D721Med (cell line): ENCODE measurements at regions not wholly inside any gene's neighbourhood (a gene's known extent, or its start where the extent isn't known, plus 50 kb on each side); places are given as distances from the start of the nearest gene placed in this dataset.

Source experiments
- DNase-seq: peaks from one replicate; pipeline ENCODE4 v3.0.0; 2011; ENCODE audit warnings: low spot score; ENCODE audit not compliant: insufficient read length
- FAIRE-seq: peaks from 2 replicates; lab custom pipeline; 2011; peaks lifted over from hg19 to GRCh38; lab: Jason Lieb, UNC
- TF ChIP-seq, protein P1 (sequence below): IDR thresholded peaks from 2 replicates; pipeline ENCODE4 v1.5.1; 2012; ENCODE audit warnings: mild to moderate bottlenecking, control low read depth; ENCODE audit not compliant: insufficient read depth; ENCODE audit errors: missing control alignments

DNA sequence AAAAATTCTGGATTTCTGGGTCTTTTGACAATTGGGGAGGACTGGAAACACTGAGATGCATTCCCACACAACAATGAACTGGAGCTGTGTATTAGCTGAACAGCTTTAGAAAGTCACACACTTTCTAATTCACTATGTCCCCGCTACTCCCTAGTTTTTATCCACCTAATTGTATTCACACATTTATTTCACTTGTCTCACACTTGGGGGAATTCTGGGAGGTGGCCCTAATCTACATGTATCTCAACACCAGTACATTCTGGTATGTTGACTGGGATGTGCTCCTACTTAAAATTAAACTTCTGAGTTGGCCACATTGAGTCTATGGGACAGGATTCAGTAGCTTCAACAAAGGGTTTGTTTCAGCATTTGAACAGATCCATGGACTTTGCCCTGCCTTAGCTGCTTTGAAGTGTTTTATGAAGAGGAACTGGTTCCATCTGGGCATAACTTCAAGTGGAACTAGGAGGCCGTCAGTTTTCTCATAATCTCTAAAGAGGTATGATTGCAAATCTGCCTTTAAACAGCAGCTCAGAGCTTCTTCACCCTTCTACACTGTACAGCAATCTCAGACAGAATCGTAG is 106.5 kb upstream of the CMC1 start:
- no peak for DNase-seq
- no peak for FAIRE-seq
- TF ChIP-seq, protein P1, sequence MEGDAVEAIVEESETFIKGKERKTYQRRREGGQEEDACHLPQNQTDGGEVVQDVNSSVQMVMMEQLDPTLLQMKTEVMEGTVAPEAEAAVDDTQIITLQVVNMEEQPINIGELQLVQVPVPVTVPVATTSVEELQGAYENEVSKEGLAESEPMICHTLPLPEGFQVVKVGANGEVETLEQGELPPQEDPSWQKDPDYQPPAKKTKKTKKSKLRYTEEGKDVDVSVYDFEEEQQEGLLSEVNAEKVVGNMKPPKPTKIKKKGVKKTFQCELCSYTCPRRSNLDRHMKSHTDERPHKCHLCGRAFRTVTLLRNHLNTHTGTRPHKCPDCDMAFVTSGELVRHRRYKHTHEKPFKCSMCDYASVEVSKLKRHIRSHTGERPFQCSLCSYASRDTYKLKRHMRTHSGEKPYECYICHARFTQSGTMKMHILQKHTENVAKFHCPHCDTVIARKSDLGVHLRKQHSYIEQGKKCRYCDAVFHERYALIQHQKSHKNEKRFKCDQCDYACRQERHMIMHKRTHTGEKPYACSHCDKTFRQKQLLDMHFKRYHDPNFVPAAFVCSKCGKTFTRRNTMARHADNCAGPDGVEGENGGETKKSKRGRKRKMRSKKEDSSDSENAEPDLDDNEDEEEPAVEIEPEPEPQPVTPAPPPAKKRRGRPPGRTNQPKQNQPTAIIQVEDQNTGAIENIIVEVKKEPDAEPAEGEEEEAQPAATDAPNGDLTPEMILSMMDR: no peak

DNA sequence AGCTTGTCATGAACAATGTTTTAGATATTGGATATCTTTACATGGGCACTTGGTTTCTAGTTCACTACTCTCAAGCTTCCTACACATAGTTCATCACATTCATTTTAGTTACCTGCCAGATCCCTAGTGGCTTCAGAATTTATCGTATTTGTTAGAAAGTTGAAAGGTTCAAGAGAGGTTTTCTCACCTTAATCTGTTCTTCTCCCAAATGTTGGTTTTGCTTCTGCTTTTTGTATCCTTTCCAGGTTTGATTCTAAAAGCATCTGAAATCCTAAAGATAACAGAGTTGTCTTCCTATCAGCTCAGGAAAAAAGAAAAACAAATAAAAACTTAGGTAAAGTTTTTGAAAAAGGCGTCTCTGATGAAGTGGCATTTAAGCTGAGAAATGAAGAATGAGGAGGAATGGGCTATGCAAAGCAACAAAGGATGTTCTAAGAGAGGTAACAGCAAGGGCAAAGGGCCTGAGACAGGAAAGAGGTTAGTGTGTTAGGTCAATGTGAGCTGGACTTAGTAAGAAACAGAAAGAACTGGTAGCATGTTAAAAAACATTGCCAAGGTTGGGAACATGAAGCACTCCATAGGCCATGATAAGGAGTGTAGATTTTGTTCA is 104.7 kb upstream of the CMC1 start:
- TF ChIP-seq, protein P1: no peak
- DNase-seq (no peak), FAIRE-seq (no peak)

DNA sequence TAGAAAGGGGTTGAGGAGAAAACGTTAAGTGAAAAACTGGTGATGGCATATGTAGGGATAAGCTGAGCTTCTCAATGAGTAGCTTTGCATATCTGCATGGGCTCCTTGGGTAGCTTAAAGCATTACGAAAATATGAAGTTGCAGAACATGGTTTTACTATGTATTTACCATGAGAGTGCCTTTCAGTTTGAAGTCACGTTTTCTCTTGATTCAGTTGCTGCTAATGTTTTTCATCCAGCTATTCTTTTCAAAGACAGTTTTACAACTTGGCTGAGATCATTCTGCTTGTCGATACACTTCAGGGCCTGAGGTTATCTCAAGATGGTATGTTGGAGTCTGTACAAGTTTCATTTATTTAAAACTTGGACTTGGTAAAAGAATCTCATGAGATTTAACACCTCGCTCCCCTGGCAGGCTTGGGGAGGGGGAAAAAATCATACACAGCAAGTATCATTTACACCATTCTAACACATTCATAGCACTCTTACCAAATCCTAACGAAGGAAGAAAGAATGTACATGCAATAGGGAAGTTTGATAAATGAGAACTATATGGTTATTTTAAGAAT is 103.3 kb upstream of the CMC1 start:
- TF ChIP-seq, protein P1: no peak
- FAIRE-seq (no peak), DNase-seq (no peak)

DNA sequence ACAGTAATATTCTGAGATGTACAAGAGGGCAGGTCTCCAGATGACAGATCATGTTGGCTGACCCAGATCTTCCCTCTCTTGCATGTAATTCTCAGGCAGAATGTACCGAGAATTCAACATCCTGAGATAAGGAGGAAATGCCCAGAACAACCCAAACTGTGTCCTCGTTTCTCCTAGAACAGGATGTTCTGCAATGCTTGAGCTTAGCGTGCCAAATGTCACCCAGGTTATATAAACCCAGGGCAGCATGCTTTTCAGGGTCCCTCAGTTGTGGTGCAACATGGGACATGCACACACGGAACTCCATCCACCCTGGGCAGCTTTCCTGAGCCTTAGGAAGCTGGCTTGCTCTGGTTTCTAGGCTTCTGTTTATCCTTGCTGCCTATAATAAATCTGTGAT is 102.1 kb upstream of the CMC1 start:
- FAIRE-seq (no peak), DNase-seq (no peak)
- TF ChIP-seq, protein P1: no peak

DNA sequence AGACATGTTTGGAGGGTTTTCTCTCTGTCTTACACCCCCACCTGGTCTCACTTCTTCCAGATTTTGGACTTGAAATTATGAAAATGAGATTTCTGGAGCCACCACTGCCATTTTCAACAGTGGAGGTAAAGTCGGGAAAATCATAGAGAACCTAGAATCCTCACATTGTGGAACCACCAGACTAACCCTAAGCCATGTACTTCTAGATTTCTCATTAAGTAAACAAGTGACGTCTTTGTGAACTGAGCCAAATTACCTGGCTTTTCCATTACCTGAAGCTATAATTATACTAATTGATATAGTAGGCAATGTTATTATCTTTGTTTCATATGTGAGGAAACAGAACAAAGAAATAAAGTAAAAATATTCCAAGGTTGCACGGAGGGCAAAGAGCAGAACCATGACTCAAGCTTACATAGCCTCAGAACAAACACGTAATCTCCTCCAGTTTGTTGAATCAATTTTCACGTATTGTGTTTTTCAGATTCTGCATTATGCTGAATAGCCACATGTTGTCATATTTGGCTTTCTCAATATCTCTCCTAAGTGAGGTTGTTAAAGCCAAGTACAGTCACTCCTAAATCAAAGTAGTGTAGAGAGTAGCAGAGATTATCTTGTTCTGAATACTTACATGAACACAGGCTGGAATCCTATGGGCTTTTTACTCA is 101.3 kb upstream of the CMC1 start:
- FAIRE-seq (no peak), DNase-seq (no peak)
- TF ChIP-seq, protein P1: no peak

DNA sequence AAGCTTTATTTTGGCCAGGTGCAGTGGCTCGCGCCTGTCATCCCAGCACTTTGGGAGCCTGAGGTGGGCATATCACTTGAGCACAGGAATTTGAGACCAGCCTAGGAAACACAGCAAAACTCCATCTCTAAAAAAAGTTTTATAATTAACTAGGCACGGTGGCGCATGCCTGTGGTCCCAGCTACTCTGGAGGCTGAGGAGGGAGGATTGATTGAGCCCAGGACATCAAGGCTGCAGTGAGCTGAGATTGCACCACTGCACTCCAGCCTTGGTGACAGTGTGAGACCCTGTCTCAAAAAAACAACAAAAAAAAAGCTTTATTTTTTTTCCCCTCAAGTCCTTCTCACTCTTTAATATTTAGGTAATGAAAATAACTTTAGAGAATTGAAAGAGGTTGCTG is 100.8 kb upstream of the CMC1 start:
- no peak for FAIRE-seq
- TF ChIP-seq, protein P1: no peak

More for the DNA sequence above, 100.8 kb upstream of the CMC1 start:
- DNase-seq: no peak
